A673 (cell line): ENCODE measurements at regions not wholly inside any gene's neighbourhood (a gene's known extent, or its start where the extent isn't known, plus 50 kb on each side); places are given as distances from the start of the nearest gene placed in this dataset.

Source experiments
- BruUV-seq: library from RNA; stranded (reverse); fragments of 400-500 nt; replicated peaks from 2 replicates; lab custom pipeline; 2021; lab: Mats Ljungman, UMichigan
- CTCF ChIA-PET: fragments of 300-600 bp; sonication (Branson Sonifier 250); formaldehyde crosslinking; loops from one replicate; lab custom pipeline; 2022; ENCODE audit warnings: antibody characterized with exemption; lab: Charles Lee
- POLR2A ChIA-PET: fragments of 300-600 bp; sonication (Branson Sonifier 250); formaldehyde crosslinking; loops from one replicate; lab custom pipeline; 2022; ENCODE audit warnings: antibody characterized with exemption; ENCODE audit not compliant: low non-redundant PET; lab: Charles Lee
- DNase-seq: peaks from one replicate; pipeline ENCODE4 v3.0.0-alpha.2; 2015; ENCODE audit warnings: low spot score
- H3K27ac ChIP-seq: fragments of 200-600 bp; sonication (generic); 2 replicates; pipeline ENCODE4 v1.5.1; 2016; ENCODE audit warnings: mixed run types, low read depth, mild to moderate bottlenecking, mixed read lengths, antibody characterized with exemption, low read length; ENCODE audit not compliant: poor library complexity, severe bottlenecking
- H3K27me3 ChIP-seq: fragments of 200-600 bp; sonication (generic); replicated peaks from 2 replicates; pipeline ENCODE4 v1.6.1; 2017; ENCODE audit warnings: mixed run types, low read depth, mild to moderate bottlenecking, mixed read lengths, antibody characterized with exemption, low read length; ENCODE audit not compliant: insufficient read depth, poor library complexity
- H3K36me3 ChIP-seq: fragments of 200-600 bp; sonication (generic); 2 replicates; pipeline ENCODE4 v1.6.1; 2016; ENCODE audit warnings: mixed run types, mild to moderate bottlenecking, mixed read lengths, antibody characterized with exemption, low read length; ENCODE audit not compliant: insufficient read depth, poor library complexity, severe bottlenecking
- H3K4me1 ChIP-seq: fragments of 200-600 bp; sonication (generic); 2 replicates; pipeline ENCODE4 v1.6.1; 2017; ENCODE audit warnings: mixed run types, mild to moderate bottlenecking, mixed read lengths, antibody characterized with exemption, low read length; ENCODE audit not compliant: insufficient read depth, poor library complexity, severe bottlenecking
- H3K4me3 ChIP-seq: fragments of 200-600 bp; sonication (generic); 2 replicates; pipeline ENCODE4 v1.5.1; 2016; ENCODE audit warnings: low read depth, mixed run types, mild to moderate bottlenecking, mixed read lengths, low read length; ENCODE audit not compliant: poor library complexity, severe bottlenecking
- H3K9me3 ChIP-seq: fragments of 200-600 bp; sonication (generic); 2 replicates; pipeline ENCODE4 v1.6.1; 2016; ENCODE audit warnings: mixed run types, low read depth, mild to moderate bottlenecking, mixed read lengths, antibody characterized with exemption, low read length; ENCODE audit not compliant: poor library complexity, severe bottlenecking
- CTCF ChIP-seq: fragments of 300-800, 200-600 bp; sonication (generic); conservative IDR thresholded peaks from 2 replicates; pipeline ENCODE4 v1.5.1; 2017; ENCODE audit warnings: low read depth, mild to moderate bottlenecking, antibody characterized with exemption, low read length, moderate library complexity, mixed read lengths
- EZH2 ChIP-seq: fragments of 200-600 bp; sonication (generic); IDR thresholded peaks from 2 replicates; pipeline ENCODE4 v1.6.1; 2017; ENCODE audit warnings: borderline replicate concordance, low read depth, mild to moderate bottlenecking, mixed read lengths, antibody characterized with exemption, low read length; ENCODE audit not compliant: poor library complexity, severe bottlenecking
- intact Hi-C: fragments of 100-400 bp; cut with micrococcal nuclease; formaldehyde crosslinking; loops from one replicate; pipeline ENCODE4 v1.10.0; 2022; ENCODE audit not compliant: unreplicated experiment

GRCh38 chr11:28545536-28545935 lies 437.3 kb downstream of the METTL15 start:
- ChIA-PET POLR2A (no interaction called here), CTCF (no interaction called here)
- no peak for TF ChIP-seq EZH2
- no peak for TF ChIP-seq CTCF
- Histone ChIP-seq H3K27ac (no peak overlapping the region), H3K36me3 (no peaks in the 10 kb centered on the region), H3K27me3 (peaks cover 48% of the 10 kb centered on the region), H3K9me3 (no peaks in the 10 kb centered on the region), H3K4me3 (no peak overlapping the region), H3K4me1 (peaks cover 5% of the 10 kb centered on the region)
- DNase-seq = no peak
- BruUV-seq = no TSS peak
- intact Hi-C loops = loop anchor here (5.0 kb wide), 1 partner anchor 797 kb away; no protein-coding TSS in a partner anchor

- H3K9me3 ChIP-seq = no peaks in the 10 kb centered on the region
- BruUV-seq = no TSS peak
- DNase-seq = no peak
- TF ChIP-seq EZH2 = no peak
- TF ChIP-seq CTCF = no peak
- no peak overlapping the region for H3K4me3 ChIP-seq
- ChIA-PET POLR2A (no interaction called here), CTCF (no interaction called here)
- no peaks in the 10 kb centered on the region for H3K36me3 ChIP-seq
- intact Hi-C loops = no loop called here
- H3K4me1 ChIP-seq = peaks cover 4% of the 10 kb centered on the region
- no peak overlapping the region for H3K27ac ChIP-seq
- H3K27me3 ChIP-seq = peaks cover 43% of the 10 kb centered on the region
Observed at GRCh38 chr11:28542561-28542960, 434.4 kb downstream of the METTL15 start.

GRCh38 chr11:28539239-28540030 lies 431.2 kb downstream of the METTL15 start:
- no peak overlapping the region for H3K4me3 ChIP-seq
- intact Hi-C loops = no loop called here
- TF ChIP-seq CTCF (no peak), EZH2 (no peak)
- no peak for DNase-seq
- ChIA-PET POLR2A (no interaction called here), CTCF (interaction anchor here (1.2 kb wide), 1 partner anchor 10 kb away, joined by 3 read pairs; no protein-coding TSS in a partner anchor)
- no TSS peak for BruUV-seq
- peaks cover 72% of the 10 kb centered on the region for H3K27me3 ChIP-seq
- H3K36me3 ChIP-seq = no peaks in the 10 kb centered on the region
- H3K27ac ChIP-seq = no peak overlapping the region
- no peaks in the 10 kb centered on the region for H3K4me1 ChIP-seq
- no peaks in the 10 kb centered on the region for H3K9me3 ChIP-seq
